Urinary bladder (tissue), 3 donors: ENCODE measurements at regions not wholly inside any gene's neighbourhood (a gene's known extent, or its start where the extent isn't known, plus 50 kb on each side); places are given as distances from the start of the nearest gene placed in this dataset.
A peak's percentile ranks its signal among the peaks of the same experiment; 100 is the strongest.
"Not testable (repeated sequence)": the region's sequence is repeated elsewhere in the genome, so short reads cannot be mapped to it uniquely, and the experiment has no call there.

ENCODE experiments used
- DNase-seq: peaks from one replicate; pipeline ENCODE4 v3.0.0-alpha.2; 2015; ENCODE audit errors: extremely low spot score
- H3K27ac ChIP-seq: one replicate; pipeline ENCODE4 v1.5.1; 2013; ENCODE audit warnings: low read depth, mild to moderate bottlenecking, moderate library complexity
- H3K36me3 ChIP-seq: one replicate; pipeline ENCODE4 v1.6.1; 2013; ENCODE audit warnings: mild to moderate bottlenecking, moderate library complexity; ENCODE audit not compliant: insufficient read depth
- H3K4me1 ChIP-seq: one replicate; pipeline ENCODE4 v1.6.1; 2013; ENCODE audit warnings: mild to moderate bottlenecking, moderate library complexity; ENCODE audit not compliant: insufficient read depth
- H3K4me3 ChIP-seq: one replicate; pipeline ENCODE4 v1.5.1; 2013; ENCODE audit warnings: low read depth, low read length
- WGBS: extraction: QIAGEN DNeasy Blood & Tissue Kit; methylation state at CpG from one replicate; pipeline ENCODE4 v1.1.7; 2013; 5-methylcytosine and 5-hydroxymethylcytosine counted together
- donor health status: healthy with polysubstance abuse.
- donor health status: healthy.

DNA sequence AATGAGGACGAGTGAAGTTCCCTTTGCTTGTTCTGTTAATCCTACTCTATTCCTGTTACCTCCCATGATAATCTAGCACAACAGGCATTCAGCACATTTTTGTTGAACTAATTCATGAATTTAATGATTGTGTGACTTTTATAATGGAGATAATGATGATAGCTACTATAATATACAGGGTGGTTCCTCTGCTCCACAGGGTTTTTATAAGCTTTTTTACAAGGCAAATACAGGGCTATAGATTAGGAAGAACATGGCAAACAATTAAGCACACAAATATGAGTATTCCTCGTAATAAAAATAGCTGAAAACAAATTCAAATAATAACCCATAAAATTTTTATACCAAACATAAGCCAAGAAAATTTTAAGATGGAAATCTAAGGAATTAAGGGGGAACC lies 145.6 kb upstream of the TMTC1 start:
- no peaks in the 10 kb centered on the region for H3K36me3 ChIP-seq
- H3K4me3 ChIP-seq = no peak overlapping the region
- 45% methylated on average over 2 of the region's 2 CpGs for WGBS
- DNase-seq = no peak
- H3K27ac ChIP-seq = no peak overlapping the region
- H3K4me1 ChIP-seq = no peaks in the 10 kb centered on the region

DNA sequence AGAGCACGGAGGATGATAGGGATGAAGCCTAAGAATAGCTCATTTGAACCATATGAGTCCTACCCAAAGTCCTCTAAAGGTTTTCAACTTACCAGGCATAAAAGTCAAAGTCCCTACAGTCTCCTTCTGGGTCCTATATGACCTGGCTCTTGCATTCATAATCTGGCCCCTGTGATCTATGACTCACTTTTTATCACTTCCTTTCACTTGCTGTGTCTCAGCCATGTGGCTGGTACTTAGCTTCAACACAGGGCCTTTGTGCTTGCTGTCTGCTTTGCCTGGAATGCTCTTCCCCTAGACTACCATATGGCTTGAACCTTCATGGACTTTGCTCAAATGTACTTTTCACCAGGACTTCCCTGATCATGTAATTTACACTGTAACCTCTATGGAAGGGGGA lies 137.6 kb upstream of the TMTC1 start:
- H3K27ac ChIP-seq = no peak overlapping the region
- H3K4me3 ChIP-seq = no peak overlapping the region
- 32% methylated on average over 1 of the region's 1 CpG for WGBS
- no peak for DNase-seq
- H3K36me3 ChIP-seq = no peaks in the 10 kb centered on the region
- no peaks in the 10 kb centered on the region for H3K4me1 ChIP-seq

DNA sequence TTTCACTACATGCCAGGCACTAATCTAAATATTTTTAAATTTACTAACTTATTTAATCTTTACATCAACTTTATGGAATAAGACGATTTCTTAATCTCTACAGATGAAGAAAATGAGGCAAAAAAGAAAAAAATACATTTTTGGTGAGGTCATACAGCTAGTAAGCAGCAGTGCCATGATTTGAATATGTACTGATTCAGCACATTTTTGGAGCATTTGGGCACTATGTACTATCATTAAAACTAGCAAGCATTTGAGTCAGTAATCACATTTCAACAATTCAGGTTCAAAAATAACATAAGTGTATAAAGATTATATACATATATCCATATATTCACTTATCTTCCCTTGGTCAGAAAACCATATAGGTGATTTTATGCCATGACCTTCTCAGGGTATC lies 124.4 kb upstream of the TMTC1 start:
- Histone ChIP-seq H3K4me3 (no peak overlapping the region), H3K27ac (no peak overlapping the region), H3K36me3 (no peaks in the 10 kb centered on the region), H3K4me1 (no peaks in the 10 kb centered on the region)
- 23% methylated on average over 1 of the region's 1 CpG for WGBS
- no peak for DNase-seq

DNA sequence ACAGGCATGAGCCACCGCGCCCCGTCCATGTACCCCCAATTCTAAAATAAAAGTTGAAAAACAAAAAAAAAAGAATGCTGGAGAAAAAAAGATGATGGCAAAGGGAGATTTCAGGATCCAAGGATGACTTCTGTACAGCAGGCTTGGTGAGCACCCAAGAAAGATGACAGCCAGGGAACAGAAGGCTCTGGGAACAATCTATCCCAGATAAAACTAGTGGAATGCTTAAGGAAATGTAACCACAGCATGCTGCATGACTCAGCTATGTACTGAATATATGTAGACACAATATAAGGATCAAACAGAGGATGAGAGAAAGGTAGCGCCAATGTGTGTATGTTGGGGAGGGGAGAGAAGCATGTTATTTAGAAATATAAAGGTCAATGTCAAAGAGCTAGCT lies 123.7 kb upstream of the TMTC1 start:
- over 99% methylated on average over 4 of the region's 4 CpGs for WGBS
- no peak for DNase-seq
- Histone ChIP-seq H3K27ac (no peak overlapping the region), H3K36me3 (no peaks in the 10 kb centered on the region), H3K4me3 (no peak overlapping the region), H3K4me1 (no peaks in the 10 kb centered on the region)

DNA sequence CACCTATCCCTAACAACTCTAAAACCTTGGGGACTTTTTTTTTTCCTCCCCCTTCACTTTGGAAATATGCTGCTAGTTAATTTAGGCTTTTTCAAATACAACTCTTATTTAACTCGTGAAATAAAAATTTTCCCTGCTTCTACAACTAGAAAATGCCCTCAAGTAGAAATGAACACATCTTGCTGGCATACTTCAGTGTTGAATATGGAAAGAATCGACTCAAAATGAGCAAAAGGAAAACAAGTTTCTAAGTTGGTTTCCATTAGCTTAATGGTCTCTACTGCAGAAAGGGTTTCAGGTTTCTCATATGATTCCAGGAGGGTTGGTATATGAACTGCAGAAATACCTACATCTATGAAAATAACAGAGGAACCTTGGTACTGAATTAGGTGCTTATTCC lies 118.3 kb upstream of the TMTC1 start:
- H3K36me3 ChIP-seq = no peaks in the 10 kb centered on the region
- WGBS = 71% methylated on average over 2 of the region's 2 CpGs
- no peak overlapping the region for H3K27ac ChIP-seq
- no peaks in the 10 kb centered on the region for H3K4me1 ChIP-seq
- H3K4me3 ChIP-seq = no peak overlapping the region
- no peak for DNase-seq

DNA sequence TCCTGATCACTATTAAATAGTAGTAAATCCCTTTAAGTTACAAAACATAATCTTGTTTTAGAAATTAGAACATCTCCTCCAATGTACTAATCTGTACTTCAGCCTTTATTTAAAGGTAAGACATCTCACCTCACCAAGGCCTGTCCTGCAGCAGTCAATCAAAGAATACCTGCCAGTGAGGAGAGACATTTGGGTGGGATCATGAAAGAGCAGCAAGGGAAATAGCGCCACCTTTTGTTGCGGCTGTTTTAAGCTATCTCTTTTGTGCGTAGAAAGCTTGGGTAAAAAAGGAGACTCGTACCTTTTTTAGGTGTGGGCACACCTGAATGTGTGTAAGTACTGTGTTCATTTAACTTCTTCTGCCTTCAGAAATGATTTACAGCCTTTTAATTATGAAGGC lies 117.8 kb upstream of the TMTC1 start:
- H3K4me3 ChIP-seq = no peak overlapping the region
- no peaks in the 10 kb centered on the region for H3K36me3 ChIP-seq
- no peak overlapping the region for H3K27ac ChIP-seq
- 66% methylated on average over 4 of the region's 4 CpGs for WGBS
- H3K4me1 ChIP-seq = no peaks in the 10 kb centered on the region
- DNase-seq = no peak

DNA sequence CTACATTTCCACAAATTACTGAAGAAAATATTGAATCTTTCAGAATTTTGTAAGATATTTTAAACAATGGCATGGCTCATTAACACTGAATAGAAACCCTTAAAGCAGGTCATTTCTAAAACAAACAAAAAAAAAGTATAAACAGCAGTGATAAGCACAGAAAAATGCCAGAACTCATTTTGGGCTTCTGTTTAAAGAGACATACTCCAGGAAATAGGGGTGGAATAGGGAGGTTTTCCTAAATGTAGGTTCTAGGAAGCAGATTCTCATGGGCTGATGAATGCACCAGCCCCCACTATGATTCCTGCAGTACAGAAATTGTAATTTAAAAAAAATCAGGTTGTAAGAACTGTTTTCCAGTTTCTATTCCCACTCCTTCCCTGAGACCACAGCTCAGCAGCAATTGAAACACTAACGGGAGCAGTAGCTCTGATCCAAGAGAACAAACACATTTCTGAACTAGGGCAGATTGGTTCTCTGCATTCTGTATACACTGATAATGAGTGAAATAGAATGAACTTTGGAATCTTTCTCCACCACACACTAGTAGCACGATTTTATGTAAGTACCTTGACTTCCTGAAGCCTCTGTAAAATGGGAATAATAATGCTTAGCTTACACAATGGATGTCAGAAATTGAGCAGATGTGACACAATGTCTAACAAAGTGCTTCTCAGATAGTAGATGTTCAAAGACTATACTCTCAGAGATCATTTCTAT lies 115.6 kb upstream of the TMTC1 start:
- WGBS = 82% methylated on average over 2 of the region's 2 CpGs
- Histone ChIP-seq H3K27ac (no peak overlapping the region), H3K4me1 (no peaks in the 10 kb centered on the region), H3K4me3 (no peak overlapping the region), H3K36me3 (no peaks in the 10 kb centered on the region)
- no peak for DNase-seq

DNA sequence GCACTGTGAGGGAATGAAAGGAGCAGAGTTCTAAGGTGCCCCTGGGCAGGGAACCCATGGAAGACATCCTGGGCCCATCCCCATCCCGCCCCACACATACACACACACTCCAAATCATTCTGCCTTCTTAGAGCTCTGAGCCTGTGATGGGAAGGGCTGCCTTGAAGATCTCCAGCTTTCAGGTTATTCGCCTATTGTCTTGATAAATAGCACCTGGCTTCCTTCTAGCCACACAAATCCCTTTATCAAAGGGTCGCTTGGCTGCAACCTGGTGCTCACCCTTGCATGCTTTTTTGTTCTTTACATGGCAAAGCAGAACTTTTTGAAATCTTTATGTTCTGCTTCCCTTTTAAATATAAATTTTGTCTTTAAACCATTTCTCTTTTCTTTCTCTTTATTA lies 112.2 kb upstream of the TMTC1 start:
- Histone ChIP-seq H3K27ac (no peak overlapping the region), H3K36me3 (no peaks in the 10 kb centered on the region), H3K4me3 (no peak overlapping the region), H3K4me1 (no peaks in the 10 kb centered on the region)
- no peak for DNase-seq
- WGBS = 59% methylated on average over 3 of the region's 3 CpGs

DNA sequence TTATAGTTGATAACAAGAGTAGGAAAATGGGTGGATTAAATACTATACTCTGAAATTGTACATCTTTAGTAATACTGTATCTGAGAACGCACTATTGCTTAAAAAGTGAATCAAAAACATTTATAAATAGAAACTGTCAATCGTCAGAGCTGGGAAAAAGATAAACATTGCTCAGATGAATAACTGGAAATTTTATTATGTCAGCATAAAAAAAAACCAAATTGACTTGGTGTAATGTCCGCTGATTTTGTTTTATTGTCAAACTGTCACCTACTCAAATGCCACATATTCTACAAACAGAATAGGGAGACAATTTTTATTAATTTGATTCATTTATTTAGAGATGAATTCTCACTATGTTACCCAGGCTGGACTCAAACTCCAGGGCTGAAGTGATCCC lies 109.3 kb upstream of the TMTC1 start:
- H3K4me3 ChIP-seq = no peak overlapping the region
- DNase-seq = no peak
- no peaks in the 10 kb centered on the region for H3K36me3 ChIP-seq
- WGBS = 88% methylated on average over 3 of the region's 3 CpGs
- H3K27ac ChIP-seq = no peak overlapping the region
- no peaks in the 10 kb centered on the region for H3K4me1 ChIP-seq

DNA sequence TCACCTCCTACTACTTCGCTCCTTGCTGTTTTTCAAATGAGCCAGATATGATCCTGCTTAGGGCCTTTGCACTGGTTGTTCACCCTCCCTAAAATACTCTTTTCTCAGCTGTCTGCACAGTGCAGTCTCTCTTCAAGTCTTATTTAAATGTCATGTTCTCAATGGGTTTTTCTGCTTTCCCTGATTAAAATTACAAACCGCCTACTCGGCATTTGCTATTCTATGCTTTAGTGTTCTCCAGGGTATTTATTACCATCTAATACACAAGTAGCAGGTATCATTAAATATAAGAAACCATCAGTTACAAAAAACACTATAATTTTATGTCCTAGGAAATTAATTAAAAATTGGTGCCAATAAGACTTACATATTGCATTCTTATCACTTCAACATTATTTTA lies 108.0 kb upstream of the TMTC1 start:
- no peak for DNase-seq
- no peaks in the 10 kb centered on the region for H3K36me3 ChIP-seq
- 33% methylated on average over 3 of the region's 3 CpGs for WGBS
- H3K4me3 ChIP-seq = no peak overlapping the region
- no peaks in the 10 kb centered on the region for H3K4me1 ChIP-seq
- H3K27ac ChIP-seq = no peak overlapping the region

DNA sequence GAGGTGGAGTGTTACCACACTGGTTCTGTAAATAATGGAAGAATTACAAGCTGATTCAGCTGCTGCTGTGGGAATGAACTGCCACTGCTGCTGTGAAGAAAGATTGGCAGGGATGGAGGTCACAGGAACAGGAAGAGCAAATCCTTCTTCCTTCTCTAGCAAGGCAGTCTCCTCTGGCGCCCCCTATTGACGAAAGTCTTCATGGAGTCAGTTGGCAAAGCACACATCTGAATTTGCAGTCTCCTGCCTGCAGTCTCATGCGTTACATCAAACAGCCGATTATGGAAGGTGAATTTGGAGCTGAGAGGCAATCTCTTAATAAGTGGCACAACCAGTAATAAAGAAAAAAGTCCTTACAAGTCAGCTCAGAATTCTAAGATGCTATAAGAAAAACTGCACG lies 106.0 kb upstream of the TMTC1 start:
- no peaks in the 10 kb centered on the region for H3K36me3 ChIP-seq
- no peaks in the 10 kb centered on the region for H3K4me1 ChIP-seq
- DNase-seq = no peak
- H3K27ac ChIP-seq = no peak overlapping the region
- H3K4me3 ChIP-seq = no peak overlapping the region
- WGBS = 51% methylated on average over 5 of the region's 5 CpGs

DNA sequence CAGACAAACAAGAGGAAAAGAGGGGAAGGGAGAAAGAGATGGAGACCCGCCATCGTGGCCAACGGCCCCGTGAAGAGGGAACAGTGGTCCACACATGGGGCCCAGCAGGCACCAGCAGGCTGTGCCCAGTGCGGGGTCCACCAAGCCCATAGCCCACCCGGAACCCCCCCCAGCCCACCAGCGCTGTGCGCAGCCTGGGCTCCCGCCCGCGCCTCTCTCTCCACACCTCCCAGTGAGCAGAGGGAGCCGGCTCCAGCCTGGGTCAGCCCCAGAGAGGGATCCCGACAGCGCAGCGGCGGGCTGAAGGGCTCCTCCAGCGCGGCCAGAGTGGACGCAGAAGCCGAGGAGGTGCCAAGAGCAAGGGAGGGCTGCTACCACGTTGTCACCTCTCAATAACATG lies 105.0 kb upstream of the TMTC1 start:
- Histone ChIP-seq H3K4me1 (no peaks in the 10 kb centered on the region), H3K36me3 (no peaks in the 10 kb centered on the region), H3K27ac (no peak overlapping the region), H3K4me3 (no peak overlapping the region)
- DNase-seq = no peak
- 98% methylated on average over 21 of the region's 21 CpGs for WGBS

DNA sequence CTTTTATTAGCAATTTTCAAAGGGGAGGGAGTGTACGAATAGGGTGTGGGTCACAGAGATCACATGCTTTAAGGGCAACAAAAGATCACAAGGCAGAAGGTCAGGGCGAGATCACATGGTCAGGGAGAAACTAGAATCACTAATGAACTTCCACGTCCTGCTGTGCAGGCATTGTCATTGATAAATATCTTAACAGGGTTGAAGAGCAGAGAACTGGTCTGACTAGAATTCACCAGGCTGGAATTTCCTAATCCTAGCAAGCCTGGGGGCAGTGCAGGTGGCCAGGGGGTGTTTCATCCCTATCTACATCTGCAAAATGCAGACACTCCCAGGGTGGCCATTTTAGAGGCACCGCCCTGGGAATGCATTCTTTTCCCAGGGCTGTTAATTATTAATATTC lies 101.2 kb upstream of the TMTC1 start:
- not testable (repeated sequence) for H3K36me3 ChIP-seq, DNase-seq, H3K4me1 ChIP-seq, H3K27ac ChIP-seq, H3K4me3 ChIP-seq
- 65% methylated on average over 4 of the region's 4 CpGs for WGBS

DNA sequence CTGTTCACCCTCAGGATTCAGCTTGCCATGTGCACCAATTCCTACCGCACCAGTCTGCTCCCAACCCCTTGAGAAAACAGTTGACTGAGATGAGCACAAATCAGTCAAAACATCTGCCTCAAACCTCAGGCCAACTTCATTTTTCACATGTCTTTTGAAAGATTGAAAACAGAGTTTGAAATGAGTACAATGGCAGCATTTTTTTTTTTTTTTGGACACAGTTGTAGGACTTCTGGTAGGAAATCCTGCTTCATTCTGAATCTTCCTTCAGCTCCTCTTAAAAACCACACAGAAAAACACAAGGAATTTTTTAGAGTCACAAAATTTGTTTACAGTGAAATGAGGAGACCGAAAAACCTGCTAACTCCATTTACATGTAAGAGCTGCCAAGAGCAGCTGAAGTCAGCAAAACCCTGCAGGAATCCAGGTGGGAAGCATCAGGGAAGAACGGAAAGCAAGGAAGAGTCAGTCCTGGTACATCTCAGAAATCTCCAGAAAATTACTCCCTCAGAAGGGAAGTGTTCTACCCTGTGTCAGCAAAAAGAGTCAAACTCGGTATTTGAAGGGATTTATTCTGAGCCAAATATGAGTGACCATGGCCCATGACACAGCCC lies 100.3 kb upstream of the TMTC1 start:
- no peak overlapping the region for H3K4me3 ChIP-seq
- DNase-seq = peak; percentile 41
- 64% methylated on average over 4 of the region's 4 CpGs for WGBS
- H3K36me3 ChIP-seq = no peaks in the 10 kb centered on the region
- no peak overlapping the region for H3K27ac ChIP-seq
- H3K4me1 ChIP-seq = no peaks in the 10 kb centered on the region

DNA sequence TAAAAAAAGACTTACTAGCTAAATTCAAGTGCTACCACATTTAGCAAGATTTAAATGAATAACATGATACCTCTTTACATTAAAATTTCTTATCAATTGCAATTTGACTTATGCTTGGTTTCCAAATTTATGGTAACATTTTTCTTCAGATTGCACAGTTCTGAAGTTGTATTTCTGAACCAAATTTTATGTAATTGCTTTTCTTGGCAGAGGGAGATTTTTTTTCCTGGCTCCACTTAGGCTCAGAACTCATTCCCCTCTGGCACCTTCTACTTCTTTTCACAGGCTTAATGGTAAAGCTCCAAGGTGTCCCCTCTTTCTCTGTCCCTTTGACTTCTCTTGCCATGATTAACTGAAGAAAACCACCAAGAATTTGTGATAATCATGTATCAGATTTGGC lies 99.8 kb upstream of the TMTC1 start:
- no peak for DNase-seq
- Histone ChIP-seq H3K4me3 (no peak overlapping the region), H3K36me3 (no peaks in the 10 kb centered on the region), H3K4me1 (no peaks in the 10 kb centered on the region), H3K27ac (no peak overlapping the region)
